Germinal center (tissue), 1 donor: ENCODE measurements at regions not wholly inside any gene's neighbourhood (a gene's known extent, or its start where the extent isn't known, plus 50 kb on each side); places are given as distances from the start of the nearest gene placed in this dataset.

ENCODE experiments used
- DNase-seq: peaks from one replicate; pipeline ENCODE4 v3.0.0; 2012; ENCODE audit warnings: mixed read lengths, low spot score

- peak; percentile 3 for DNase-seq
These were observed 645.8 kb upstream of the ARID1B start for GRCh38 chr6:156131221-156131903.

- no peak for DNase-seq
These were observed 650.6 kb upstream of the ARID1B start for GRCh38 chr6:156126535-156126934.

GRCh38 chr6:156125844-156126243 lies 651.3 kb upstream of the ARID1B start:
- DNase-seq, result no peak

GRCh38 chr6:156123731-156124130 lies 653.4 kb upstream of the ARID1B start:
- no peak for DNase-seq

- DNase-seq, result no peak
These were observed 655.2 kb upstream of the ARID1B start for GRCh38 chr6:156121973-156122372.

GRCh38 chr6:156114541-156114940 lies 658.9 kb upstream of the NOX3 start:
- DNase-seq, result no peak

- DNase-seq, result no peak
These were observed 658.0 kb upstream of the NOX3 start for GRCh38 chr6:156113631-156114030.

GRCh38 chr6:156111913-156112312 lies 656.3 kb upstream of the NOX3 start:
- no peak for DNase-seq

- DNase-seq, result no peak
These were observed 654.6 kb upstream of the NOX3 start for GRCh38 chr6:156110249-156110648.

GRCh38 chr6:156109713-156110112 lies 654.1 kb upstream of the NOX3 start:
- no peak for DNase-seq

GRCh38 chr6:156107624-156108101 lies 652.0 kb upstream of the NOX3 start:
- no peak for DNase-seq

- no peak for DNase-seq
These were observed 646.5 kb upstream of the NOX3 start for GRCh38 chr6:156102129-156102528.

GRCh38 chr6:156098839-156099238 lies 643.2 kb upstream of the NOX3 start:
- no peak for DNase-seq

- DNase-seq, result no peak
These were observed 631.8 kb upstream of the NOX3 start for GRCh38 chr6:156087487-156087886.

GRCh38 chr6:156082012-156082411 lies 626.4 kb upstream of the NOX3 start:
- no peak for DNase-seq

GRCh38 chr6:156080371-156080770 lies 624.7 kb upstream of the NOX3 start:
- DNase-seq, result no peak

- no peak for DNase-seq
These were observed 613.2 kb upstream of the NOX3 start for GRCh38 chr6:156068881-156069280.

- DNase-seq, result no peak
These were observed 610.2 kb upstream of the NOX3 start for GRCh38 chr6:156065849-156066248.

GRCh38 chr6:156062091-156062563 lies 606.5 kb upstream of the NOX3 start:
- no peak for DNase-seq

- DNase-seq, result no peak
These were observed 605.8 kb upstream of the NOX3 start for GRCh38 chr6:156061465-156061864.

- no peak for DNase-seq
These were observed 604.4 kb upstream of the NOX3 start for GRCh38 chr6:156060013-156060412.

GRCh38 chr6:156058356-156058755 lies 602.7 kb upstream of the NOX3 start:
- DNase-seq, result no peak

- DNase-seq, result no peak
These were observed 602.2 kb upstream of the NOX3 start for GRCh38 chr6:156057869-156058268.

- DNase-seq, result no peak
These were observed 600.4 kb upstream of the NOX3 start for GRCh38 chr6:156056085-156056484.
